Calu3 (cell line): ENCODE measurements at regions not wholly inside any gene's neighbourhood (a gene's known extent, or its start where the extent isn't known, plus 50 kb on each side); places are given as distances from the start of the nearest gene placed in this dataset.

ENCODE experiments used
- BruUV-seq: library from RNA; stranded (reverse); fragments of 400-500 nt; replicated peaks from 2 replicates; lab custom pipeline; 2021; lab: Mats Ljungman, UMichigan
- CTCF ChIA-PET: fragments of 300-600 bp; sonication (Branson Sonifier 250); formaldehyde crosslinking; loops from one replicate; lab custom pipeline; 2022; ENCODE audit warnings: antibody characterized with exemption; lab: Charles Lee
- DNase-seq: peaks from one replicate; pipeline ENCODE4 v3.0.0; 2022
- H3K27ac Mint-ChIP-seq: one replicate; pipeline ENCODE4 v1.8.0; 2022; ENCODE audit warnings: mixed read lengths; ENCODE audit not compliant: unreplicated experiment
- H3K27me3 Mint-ChIP-seq: one replicate; pipeline ENCODE4 v1.8.0; 2022; ENCODE audit warnings: mixed read lengths; ENCODE audit not compliant: unreplicated experiment
- H3K36me3 Mint-ChIP-seq: one replicate; pipeline ENCODE4 v1.8.0; 2022; ENCODE audit warnings: mild to moderate bottlenecking, moderate library complexity, mixed read lengths; ENCODE audit not compliant: insufficient read depth, unreplicated experiment
- H3K4me1 Mint-ChIP-seq: one replicate; pipeline ENCODE4 v1.8.0; 2022; ENCODE audit warnings: mild to moderate bottlenecking, low read depth, mixed read lengths; ENCODE audit not compliant: unreplicated experiment
- H3K4me3 Mint-ChIP-seq: one replicate; pipeline ENCODE4 v1.8.0; 2022; ENCODE audit warnings: mild to moderate bottlenecking, low read depth, moderate library complexity, mixed read lengths; ENCODE audit not compliant: unreplicated experiment
- H3K9me3 Mint-ChIP-seq: one replicate; pipeline ENCODE4 v1.8.0; 2022; ENCODE audit warnings: low read depth, mixed read lengths; ENCODE audit not compliant: unreplicated experiment
- CTCF ChIP-seq: fragments of 200-600 bp; IDR thresholded peaks from one replicate; pipeline ENCODE4 v1.8.0; 2022; ENCODE audit warnings: antibody characterized with exemption; ENCODE audit not compliant: unreplicated experiment
- intact Hi-C: fragments of 100-400 bp; cut with micrococcal nuclease; formaldehyde crosslinking; loops from one replicate; pipeline ENCODE4 v1.10.0; 2022; ENCODE audit not compliant: unreplicated experiment

GRCh38 chr4:26032142-26032541, 118.1 kb downstream of the SMIM20 start:
- H3K27ac Mint-ChIP-seq, result no peak overlapping the region
- TF ChIP-seq CTCF, result no peak
- H3K27me3 Mint-ChIP-seq, result peaks cover 50% of the 10 kb centered on the region
- no peak for DNase-seq
- no peaks in the 10 kb centered on the region for H3K9me3 Mint-ChIP-seq
- CTCF ChIA-PET, result no interaction called here
- no TSS peak for BruUV-seq
- H3K4me3 Mint-ChIP-seq, result no peak overlapping the region
- H3K4me1 Mint-ChIP-seq, result no peaks in the 10 kb centered on the region
- no peaks in the 10 kb centered on the region for H3K36me3 Mint-ChIP-seq
- intact Hi-C loops, result no loop called here

GRCh38 chr4:26032630-26033317, 118.8 kb downstream of the SMIM20 start:
- intact Hi-C loops, result no loop called here
- Mint-ChIP-seq H3K4me3 (no peak overlapping the region), H3K27me3 (peaks cover 56% of the 10 kb centered on the region), H3K27ac (no peak overlapping the region), H3K9me3 (no peaks in the 10 kb centered on the region), H3K4me1 (no peaks in the 10 kb centered on the region), H3K36me3 (no peaks in the 10 kb centered on the region)
- no TSS peak for BruUV-seq
- TF ChIP-seq CTCF, result no peak
- no peak for DNase-seq
- CTCF ChIA-PET, result no interaction called here

- peaks cover 62% of the 10 kb centered on the region for H3K27me3 Mint-ChIP-seq
- CTCF ChIA-PET, result no interaction called here
Observed at GRCh38 chr4:26033389-26033788, 119.4 kb downstream of the SMIM20 start.

GRCh38 chr4:26034849-26035248, 120.8 kb downstream of the SMIM20 start:
- Mint-ChIP-seq H3K9me3 (no peaks in the 10 kb centered on the region), H3K4me3 (no peak overlapping the region), H3K27ac (no peak overlapping the region), H3K27me3 (peaks cover 62% of the 10 kb centered on the region), H3K36me3 (no peaks in the 10 kb centered on the region), H3K4me1 (no peaks in the 10 kb centered on the region)
- CTCF ChIA-PET, result no interaction called here
- TF ChIP-seq CTCF, result no peak
- intact Hi-C loops, result no loop called here
- BruUV-seq, result no TSS peak
- DNase-seq, result no peak

More at GRCh38 chr4:26033389-26033788, 119.4 kb downstream of the SMIM20 start:
- BruUV-seq, result no TSS peak
- Mint-ChIP-seq H3K27ac (no peak overlapping the region), H3K4me3 (no peak overlapping the region), H3K4me1 (no peaks in the 10 kb centered on the region), H3K9me3 (no peaks in the 10 kb centered on the region), H3K36me3 (no peaks in the 10 kb centered on the region)
- DNase-seq, result no peak
- intact Hi-C loops, result no loop called here
- no peak for TF ChIP-seq CTCF
